ENCODE measurements at regions not wholly inside any gene's neighbourhood (a gene's known extent, or its start where the extent isn't known, plus 50 kb on each side); places are given as distances from the start of the nearest gene placed in this dataset.

DNA sequence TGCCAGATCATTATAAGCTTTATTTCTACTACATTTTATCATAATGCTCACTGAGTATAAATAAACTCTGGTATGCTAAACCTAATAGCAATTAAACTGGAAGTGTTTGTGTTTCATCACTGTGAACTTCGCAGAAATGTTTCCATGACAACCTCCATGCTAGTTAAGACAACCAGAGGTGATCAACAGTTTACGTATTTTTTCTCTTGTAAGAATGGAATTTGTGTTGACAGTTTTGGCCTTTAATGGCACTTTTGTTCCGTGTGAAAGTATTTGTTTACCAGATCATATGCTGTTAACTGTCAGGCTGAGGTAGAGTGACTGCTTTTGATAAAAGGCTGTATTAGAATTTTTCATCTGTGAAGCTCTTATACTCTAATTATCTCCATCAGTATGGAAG, 212.1 kb upstream of the PPP1R3A start:
- DNase-seq (ENCODE audit: low read depth, low spot score) = no peak
- ChIA-PET CTCF (no interaction called here), POLR2A (no interaction called here)
- no peak overlapping the region for H3K4me3 ChIP-seq (ENCODE audit: low read depth, low read length)
- TF ChIP-seq, protein P1, sequence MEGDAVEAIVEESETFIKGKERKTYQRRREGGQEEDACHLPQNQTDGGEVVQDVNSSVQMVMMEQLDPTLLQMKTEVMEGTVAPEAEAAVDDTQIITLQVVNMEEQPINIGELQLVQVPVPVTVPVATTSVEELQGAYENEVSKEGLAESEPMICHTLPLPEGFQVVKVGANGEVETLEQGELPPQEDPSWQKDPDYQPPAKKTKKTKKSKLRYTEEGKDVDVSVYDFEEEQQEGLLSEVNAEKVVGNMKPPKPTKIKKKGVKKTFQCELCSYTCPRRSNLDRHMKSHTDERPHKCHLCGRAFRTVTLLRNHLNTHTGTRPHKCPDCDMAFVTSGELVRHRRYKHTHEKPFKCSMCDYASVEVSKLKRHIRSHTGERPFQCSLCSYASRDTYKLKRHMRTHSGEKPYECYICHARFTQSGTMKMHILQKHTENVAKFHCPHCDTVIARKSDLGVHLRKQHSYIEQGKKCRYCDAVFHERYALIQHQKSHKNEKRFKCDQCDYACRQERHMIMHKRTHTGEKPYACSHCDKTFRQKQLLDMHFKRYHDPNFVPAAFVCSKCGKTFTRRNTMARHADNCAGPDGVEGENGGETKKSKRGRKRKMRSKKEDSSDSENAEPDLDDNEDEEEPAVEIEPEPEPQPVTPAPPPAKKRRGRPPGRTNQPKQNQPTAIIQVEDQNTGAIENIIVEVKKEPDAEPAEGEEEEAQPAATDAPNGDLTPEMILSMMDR (IDR thresholded peaks at IDR 0.05; ENCODE audit: insufficient read depth, low read length, missing control alignments) = no peak

DNA sequence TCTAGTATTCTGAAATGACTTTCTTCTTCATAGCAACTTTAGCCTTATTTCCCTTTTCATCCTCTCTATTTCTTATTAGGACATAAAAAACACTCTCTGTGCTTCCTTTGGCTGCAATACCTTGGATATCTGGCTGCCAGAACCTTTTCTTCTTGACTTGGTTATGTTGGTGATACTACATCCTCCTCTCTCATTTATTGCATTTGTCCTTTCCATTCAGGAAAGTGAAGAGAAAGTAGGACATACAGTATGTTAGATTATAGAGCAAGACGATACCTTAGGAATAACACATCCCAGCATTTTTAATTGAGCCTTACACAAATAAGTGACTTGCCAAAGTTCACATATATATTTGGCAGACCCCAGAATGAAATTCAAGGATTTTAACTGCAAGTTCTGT, 210.1 kb upstream of the PPP1R3A start:
- no peak overlapping the region for H3K4me3 ChIP-seq (ENCODE audit: low read depth, low read length)
- CTCF ChIA-PET = no interaction called here
- no peak for DNase-seq (ENCODE audit: low read depth, low spot score)
- POLR2A ChIA-PET = no interaction called here
- TF ChIP-seq, protein P1 (IDR thresholded peaks at IDR 0.05; ENCODE audit: insufficient read depth, low read length, missing control alignments) = no peak

DNA sequence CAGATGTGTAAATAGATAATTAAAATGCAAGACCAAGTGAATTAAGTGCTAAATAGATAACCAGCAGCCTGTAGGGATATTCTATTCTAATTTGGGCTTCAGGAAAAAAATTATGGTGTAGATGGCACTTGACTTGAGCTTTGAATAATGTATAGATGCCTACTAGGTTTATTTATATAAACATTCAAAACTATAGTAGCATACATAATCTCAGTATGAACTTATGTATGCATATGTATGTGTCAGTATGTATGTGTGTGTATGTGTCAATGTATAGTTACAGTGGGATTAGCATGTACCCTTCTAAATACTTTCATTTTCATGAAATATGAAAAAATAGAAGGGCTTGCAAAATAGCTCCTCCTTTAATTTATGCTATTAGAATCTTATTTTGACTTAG, 207.3 kb upstream of the PPP1R3A start:
- CTCF ChIA-PET = no interaction called here
- POLR2A ChIA-PET = no interaction called here
- no peak for DNase-seq (ENCODE audit: low read depth, low spot score)
- TF ChIP-seq, protein P1 (IDR thresholded peaks at IDR 0.05; ENCODE audit: insufficient read depth, low read length, missing control alignments) = no peak
- no peak overlapping the region for H3K4me3 ChIP-seq (ENCODE audit: low read depth, low read length)

DNA sequence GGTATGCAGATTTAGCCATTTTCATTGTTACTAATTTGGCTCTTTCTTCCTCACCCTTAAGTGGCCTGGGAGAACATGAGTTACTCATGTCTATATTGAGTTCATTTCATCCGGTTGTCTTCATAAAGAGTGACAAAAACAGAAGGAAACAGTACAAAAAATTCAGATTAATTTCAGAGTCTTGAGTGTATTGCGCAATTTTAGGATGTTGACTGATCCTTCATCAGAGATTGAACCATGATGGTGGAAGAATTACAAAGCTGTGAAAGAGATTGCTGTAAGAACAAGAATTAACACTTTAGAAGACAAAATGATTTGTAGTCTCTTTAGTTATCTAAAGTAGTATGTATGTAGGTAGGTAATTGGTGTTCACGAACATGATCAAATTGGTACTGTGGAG, 194.0 kb upstream of the PPP1R3A start:
- no peak overlapping the region for H3K4me3 ChIP-seq (ENCODE audit: low read depth, low read length)
- CTCF ChIA-PET = no interaction called here
- TF ChIP-seq, protein P1 (IDR thresholded peaks at IDR 0.05; ENCODE audit: insufficient read depth, low read length, missing control alignments) = no peak
- no peak for DNase-seq (ENCODE audit: low read depth, low spot score)
- POLR2A ChIA-PET = no interaction called here

DNA sequence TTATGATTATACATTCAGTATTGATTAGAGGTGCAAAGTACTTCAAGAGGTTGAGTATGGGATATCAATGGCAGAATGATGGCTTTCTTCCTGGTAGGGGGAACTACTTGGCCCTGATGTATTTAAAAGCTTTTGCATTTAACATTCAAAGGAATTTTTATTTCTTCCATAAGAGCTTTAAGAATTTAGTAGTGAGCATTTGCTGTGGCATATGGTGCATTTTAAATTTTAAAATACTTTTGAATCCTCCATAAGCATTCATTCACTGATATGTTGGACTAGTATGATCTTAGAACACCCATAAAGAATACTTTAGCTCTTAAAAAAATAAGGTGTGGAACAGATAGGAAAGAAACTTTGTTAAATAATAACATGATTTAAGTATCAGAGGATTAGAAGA, 191.9 kb upstream of the PPP1R3A start:
- TF ChIP-seq, protein P1 (IDR thresholded peaks at IDR 0.05; ENCODE audit: insufficient read depth, low read length, missing control alignments) = no peak
- H3K4me3 ChIP-seq (ENCODE audit: low read depth, low read length) = no peak overlapping the region
- ChIA-PET CTCF (no interaction called here), POLR2A (no interaction called here)
- DNase-seq (ENCODE audit: low read depth, low spot score) = no peak

DNA sequence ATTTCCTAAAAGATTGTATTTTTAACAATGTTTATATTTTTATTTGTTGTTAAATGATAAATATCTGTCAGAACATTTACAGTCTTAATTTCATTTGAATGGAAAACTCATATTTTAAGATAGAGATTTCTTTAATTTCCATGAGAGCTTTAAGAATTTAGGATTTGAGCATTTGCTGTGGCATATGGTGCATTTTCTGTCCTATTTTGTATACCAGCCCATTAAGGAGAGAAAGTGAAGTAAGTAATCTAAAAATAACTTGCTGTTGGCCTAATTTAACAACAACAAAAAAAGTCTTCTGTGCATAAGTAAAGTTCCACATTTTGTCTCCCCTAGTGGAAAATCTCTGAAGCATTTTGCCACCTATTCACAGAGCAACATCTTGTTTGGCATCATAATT, 190.9 kb upstream of the PPP1R3A start:
- H3K4me3 ChIP-seq (ENCODE audit: low read depth, low read length) = no peak overlapping the region
- POLR2A ChIA-PET = no interaction called here
- TF ChIP-seq, protein P1 (IDR thresholded peaks at IDR 0.05; ENCODE audit: insufficient read depth, low read length, missing control alignments) = no peak
- CTCF ChIA-PET = no interaction called here
- no peak for DNase-seq (ENCODE audit: low read depth, low spot score)

Measured in AG04449 (cell line).